ENCODE measurements at regions not wholly inside any gene's neighbourhood (a gene's known extent, or its start where the extent isn't known, plus 50 kb on each side); places are given as distances from the start of the nearest gene placed in this dataset.

DNA sequence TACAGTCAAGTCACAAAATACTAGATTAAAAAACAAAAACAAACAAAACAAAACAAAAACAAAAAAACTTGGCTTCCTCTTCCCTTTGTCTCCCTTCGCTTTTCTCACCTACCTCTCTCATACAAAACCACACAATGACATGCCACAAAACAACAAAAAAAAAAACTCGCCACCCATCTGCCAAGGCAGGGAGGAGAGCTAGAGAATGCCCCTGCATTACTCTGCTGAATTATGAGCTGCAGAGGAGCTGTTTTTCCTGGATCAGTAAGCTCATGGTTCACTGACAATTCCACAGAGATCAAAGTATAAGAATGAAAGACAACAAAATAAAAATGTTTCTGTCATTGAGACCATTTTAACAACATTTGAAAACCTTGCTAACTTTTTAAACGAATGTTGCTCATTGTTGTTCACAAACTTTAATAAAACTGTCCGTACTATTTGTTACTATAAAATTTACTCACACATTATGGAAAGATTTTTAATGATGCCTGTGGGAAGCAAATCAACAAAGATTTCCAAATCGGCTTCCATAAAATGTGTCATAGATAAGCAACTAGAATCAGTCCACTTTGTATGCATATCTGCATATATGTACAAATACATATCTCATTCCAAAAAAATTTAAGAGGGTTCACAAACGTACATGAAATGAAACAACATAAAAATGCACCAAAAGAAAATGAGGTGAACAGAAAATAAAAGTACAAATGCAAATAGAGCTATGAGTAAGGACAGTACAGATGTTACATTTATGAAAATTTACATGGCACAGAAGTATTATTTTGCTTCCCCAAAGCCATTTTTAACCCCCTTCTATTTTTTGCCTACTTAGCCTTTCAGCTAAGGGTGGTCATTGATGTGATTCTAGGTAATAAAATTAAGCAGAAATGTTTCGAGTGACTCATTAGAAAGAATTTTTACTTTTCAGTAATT lies 252.4 kb upstream of the FAT4 start:
- peak in 1 of 3 donors; percentile 22 for DNase-seq

DNA sequence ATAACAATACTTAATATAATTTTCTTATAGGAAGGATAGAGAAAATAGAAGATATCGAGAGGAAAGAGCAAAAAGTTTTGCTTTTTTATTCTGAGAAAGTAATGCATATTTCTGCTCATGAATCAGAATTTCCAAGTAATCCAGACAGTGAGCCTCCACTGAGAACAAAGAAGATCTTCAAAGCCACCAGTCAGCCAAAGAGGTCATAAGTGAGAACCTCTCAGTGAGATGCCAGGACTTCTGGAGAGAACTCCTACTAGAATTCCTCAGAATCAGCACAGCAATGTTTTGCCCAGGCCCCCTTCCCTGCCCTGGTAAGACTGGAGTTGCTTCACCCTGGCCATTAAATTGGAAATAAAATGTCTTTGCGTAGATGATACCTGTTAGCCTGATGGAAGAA lies 254.4 kb upstream of the FAT4 start:
- DNase-seq = no peak

DNA sequence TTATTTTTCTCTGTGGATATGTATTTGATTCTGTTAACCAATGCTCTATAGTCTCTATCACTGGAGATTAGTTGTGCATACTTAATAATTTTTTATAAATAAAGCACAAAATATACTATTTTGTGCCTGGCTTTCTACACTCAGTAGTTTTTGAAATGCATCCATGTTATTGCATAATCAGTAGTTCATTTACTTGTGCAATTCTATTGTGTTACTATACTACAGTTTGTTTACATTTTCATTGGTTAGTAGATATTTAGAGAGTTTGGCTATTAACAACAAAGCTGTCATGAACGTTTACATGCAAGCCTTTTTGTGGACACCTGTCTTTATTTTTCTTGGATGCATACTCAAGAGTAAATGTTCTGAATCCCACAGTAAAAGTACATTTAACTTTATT lies 265.0 kb upstream of the FAT4 start:
- no peak for DNase-seq

DNA sequence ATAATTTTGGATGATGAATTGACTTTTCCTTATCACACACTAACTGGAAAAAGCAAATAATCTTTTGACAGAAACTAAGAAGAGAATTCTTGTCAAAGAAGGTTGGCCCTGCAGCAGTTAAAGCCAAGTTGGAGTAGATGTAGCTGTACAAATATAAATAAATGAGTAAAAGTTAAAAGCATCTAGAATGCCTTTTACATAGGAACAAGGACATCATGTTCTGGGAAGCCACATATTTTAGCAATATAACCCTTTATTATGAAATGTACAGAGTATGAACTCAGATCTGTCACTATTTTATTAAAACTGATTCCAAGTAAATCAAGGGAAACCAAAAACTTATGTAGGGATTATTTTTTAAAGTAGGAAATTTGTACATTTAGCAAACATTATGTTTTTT lies 269.4 kb upstream of the FAT4 start:
- peak in 1 of 3 donors; percentile 39 for DNase-seq

DNA sequence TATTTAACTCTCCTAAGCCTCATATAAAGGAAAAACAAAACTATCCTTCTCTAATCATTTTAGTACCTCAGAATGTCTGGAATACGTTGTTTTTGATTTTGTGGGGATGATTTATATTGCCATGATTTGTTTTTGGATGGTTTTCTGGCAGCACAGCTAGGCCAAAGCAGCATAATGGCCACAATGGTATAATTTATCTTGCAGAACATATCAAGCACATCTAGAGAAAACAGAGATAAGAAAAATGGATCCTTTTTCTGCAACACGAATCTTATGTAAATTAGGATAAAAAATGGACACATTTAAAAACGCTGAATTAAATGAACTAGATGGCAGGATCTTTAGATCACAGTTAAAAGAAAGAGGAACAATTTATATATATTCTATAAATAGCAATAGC lies 269.9 kb upstream of the FAT4 start:
- peak in 1 of 3 donors; percentile 35 for DNase-seq

DNA sequence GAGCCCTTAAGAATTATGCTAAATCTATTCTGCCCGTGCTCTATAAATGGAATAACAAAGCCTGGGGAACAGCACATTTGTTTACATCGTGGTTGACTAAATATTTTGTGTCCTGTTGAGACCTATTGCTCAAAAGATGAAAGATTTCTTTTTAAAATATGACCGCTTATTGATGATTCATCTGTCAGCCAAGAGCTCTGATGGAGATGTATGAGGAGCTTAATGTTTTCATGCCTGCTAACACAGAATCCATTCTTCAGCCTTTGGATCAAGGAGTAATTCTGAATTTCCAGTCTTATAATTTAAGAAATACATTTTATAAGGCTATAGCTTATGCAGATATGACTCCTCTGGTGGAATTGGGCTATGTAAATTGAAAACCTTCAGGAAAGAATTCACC lies 271.3 kb upstream of the FAT4 start:
- no peak for DNase-seq

DNA sequence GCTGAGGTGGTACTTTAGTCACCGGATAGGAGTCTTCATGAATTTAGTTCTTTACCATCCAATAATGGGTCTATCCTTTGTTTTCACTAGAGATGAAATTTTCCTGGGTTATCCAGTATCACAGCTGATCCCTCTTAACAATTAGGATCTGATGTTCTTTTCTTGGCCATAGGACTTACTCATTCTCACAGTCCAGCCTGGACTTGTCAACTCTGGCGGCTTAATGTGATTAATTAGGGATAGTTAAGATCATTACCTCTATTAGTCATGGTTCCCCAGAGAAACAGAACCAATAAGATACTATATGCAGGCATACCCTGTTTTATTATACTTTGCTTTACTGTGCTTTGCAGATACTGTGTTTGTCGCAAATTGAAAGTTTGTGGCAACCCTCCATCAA lies 272.7 kb upstream of the FAT4 start:
- no peak for DNase-seq

DNA sequence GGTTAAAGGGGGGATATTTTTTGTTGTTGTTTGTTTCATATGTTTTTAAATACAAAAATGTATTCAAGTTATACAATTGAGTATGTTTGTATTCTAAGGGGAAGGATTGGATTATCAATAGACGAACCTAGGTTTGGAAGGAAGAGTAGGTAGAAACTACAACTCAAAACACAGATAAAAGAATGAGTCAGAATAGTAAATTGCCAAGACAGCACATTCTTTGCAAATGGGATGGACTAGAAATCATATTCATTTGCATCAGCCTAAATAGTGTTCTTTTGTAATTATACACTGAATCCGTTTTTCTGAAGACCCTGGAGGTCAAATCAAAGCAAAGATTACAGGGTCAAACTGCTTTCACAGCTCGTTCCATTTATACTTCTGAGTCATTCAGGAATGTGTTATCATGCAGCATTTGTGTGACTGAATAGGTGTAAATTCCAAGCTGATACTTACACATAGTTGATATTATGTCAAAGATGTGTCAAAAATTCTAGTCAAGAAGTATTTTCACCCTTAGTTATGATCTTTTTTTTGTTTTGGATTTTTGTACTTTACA lies 273.3 kb upstream of the FAT4 start:
- no peak for DNase-seq

DNA sequence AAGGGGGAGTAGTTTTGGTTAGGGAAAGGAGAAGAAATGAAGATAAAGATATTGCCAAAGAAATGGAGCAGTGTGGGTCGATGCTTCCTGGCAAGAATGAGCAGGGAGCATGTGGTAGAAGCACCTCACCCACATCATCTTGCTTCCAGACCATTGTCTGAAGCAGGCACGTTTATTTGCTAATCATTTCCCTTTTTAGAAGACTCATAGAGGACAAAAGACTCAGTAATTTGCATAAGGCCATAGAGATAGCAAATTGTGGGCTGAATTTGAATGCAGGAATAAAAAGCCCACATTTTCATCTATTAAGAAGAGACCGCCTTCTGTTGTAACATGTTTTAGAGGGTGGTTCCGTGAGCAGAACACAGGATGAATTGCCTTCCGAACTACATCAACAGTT lies 275.2 kb upstream of the FAT4 start:
- DNase-seq = no peak

DNA sequence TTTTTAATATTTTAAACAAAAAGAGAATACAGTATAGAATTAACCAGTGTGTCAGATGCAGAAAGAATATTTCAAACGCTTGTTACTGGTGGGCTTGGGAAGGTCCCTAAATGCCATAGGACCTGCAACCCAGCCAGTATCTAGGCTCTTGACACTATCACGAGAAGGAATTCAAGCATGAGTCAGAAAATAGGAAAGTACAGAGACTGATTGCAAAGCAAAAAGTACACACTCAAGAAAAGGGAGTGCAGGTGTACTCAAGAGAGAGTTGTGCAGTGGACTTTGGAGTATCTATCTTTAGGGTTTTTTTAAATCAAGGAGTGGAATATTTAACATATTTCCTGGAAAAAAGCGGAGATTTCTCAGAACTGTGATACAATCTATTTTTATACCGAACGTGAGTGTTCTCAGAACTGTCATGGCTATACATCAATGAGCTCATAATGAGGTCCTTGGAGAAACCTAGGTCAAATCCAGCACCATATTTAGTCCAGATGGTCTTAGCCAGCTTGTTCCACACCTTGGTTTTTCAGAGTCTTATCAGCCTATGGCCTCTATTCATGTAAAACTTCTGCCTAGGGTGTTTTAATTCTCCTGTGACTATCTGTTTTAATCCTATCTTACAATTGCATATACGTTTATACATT lies 291.8 kb upstream of the FAT4 start:
- DNase-seq = no peak

DNA sequence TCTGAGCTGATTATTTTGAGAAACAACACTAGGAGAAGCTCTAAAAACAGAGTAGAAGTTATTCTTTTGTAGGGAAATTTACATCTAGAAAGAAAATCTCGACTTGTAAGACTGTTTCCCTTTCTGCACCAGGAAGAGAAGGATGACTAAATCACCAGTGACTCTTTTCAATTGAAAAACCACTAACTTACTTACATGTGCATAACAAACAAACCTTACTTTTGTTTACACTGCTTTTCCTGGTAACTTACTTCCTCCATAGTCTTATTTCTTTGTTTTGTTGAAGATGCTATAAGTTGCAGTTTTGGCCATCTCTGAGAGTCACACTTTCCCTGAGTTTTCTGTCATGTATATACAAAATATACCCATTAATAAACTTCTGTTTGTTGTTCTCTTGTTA lies 293.6 kb upstream of the FAT4 start:
- DNase-seq = no peak

DNA sequence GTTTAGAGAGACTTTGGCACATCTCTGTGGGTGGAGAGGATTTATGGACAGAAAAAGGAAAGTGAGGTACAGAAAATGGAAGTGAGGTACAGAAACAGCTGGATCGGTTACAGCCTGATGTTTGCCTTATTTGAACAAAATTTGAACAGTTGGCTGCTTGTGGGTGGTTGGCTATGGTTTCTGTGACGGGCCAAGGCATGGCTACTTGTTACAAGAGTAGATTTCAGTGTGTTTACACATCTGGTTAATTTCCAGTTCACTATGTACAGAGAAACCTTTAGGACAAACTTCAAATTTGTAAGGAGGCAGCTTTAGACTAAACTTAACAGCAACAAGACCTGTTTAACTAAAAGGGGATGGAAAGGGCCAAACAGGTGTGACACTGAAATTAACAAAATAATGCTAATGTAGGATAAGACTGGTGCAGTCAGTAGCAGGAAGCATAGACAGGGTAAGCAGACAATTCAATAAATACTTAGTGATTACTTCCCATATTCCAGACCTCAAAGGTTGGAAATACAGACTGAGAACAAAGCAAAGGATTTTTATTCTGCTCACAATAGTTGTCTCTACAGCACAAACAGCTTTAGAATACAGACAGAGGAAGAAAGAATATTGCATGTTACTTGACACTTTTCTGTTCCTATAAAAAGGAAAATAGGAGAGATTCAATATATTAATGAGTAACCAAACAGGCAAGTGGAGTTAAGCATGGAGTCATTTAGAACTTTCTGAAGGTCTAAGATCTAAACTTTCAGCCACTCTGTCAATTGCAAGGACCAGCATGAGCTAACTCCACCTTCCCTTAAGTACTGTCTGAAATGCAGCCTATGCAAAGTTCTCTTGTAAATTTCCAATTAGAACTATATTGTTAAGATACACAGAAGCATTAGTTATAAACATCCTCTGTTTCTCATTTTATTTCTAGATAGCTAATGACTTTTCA lies 294.4 kb upstream of the FAT4 start:
- DNase-seq = no peak

DNA sequence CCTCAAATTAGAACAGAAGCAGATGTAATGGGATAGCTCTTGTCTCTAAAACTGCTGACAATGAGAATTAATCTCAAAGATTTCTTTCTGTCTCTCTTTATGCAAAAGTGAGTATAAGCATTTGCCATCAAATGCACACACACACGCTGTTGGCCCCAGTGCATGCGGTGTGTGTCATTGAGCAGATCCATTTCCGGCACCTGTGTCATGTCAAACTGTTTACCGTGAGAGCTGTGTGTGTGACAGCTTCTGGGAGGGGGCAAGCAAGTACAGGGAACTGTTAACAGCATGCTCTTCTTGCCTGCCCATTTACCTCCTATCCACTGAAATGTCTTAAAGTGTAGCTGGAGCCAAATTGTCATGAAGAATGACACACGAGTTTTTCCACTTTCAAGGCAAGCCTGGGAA lies 297.9 kb upstream of the FAT4 start:
- DNase-seq = peak in 1 of 3 donors; percentile 14

DNA sequence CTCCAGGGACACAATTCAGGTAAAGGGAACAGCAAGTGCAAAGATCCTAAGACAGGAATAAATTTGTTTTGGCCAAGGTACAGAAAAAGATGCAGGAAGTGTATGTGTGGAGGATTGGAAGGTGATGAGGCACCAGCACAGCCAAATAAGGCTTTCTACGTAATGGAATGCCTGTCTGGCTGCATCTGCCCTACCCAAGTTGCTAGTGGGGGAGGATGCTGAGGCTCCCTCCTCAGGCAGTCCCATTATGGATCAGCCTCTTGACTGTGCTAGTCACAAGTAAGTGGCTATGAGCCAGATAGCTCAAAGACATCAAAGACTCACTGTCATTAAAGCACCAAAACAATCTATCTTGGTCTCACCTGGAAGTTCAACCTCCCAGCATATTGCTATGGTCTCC lies 300.9 kb upstream of the FAT4 start:
- DNase-seq = no peak

DNA sequence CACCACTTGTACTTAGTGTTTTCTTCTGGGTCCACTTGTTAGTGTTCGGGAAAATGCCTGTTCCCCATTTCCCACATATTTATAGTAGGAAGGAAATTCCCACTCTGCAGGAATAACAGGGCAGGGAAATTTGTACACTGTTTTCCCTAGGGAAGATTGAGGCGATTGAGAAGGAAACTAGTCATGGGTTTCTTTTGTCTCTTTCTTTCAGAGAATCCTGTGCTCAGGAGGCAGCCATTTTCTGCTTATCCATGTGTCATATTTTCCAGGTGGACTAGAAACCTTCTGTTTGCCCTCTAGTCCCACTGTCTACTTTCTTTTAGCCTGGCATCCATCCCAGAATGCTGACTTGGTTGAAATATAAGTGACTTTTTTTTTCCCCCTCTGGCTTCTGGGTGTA lies 299.1 kb upstream of the ANKRD50 start:
- DNase-seq = peak in 1 of 3 donors; percentile 7

DNA sequence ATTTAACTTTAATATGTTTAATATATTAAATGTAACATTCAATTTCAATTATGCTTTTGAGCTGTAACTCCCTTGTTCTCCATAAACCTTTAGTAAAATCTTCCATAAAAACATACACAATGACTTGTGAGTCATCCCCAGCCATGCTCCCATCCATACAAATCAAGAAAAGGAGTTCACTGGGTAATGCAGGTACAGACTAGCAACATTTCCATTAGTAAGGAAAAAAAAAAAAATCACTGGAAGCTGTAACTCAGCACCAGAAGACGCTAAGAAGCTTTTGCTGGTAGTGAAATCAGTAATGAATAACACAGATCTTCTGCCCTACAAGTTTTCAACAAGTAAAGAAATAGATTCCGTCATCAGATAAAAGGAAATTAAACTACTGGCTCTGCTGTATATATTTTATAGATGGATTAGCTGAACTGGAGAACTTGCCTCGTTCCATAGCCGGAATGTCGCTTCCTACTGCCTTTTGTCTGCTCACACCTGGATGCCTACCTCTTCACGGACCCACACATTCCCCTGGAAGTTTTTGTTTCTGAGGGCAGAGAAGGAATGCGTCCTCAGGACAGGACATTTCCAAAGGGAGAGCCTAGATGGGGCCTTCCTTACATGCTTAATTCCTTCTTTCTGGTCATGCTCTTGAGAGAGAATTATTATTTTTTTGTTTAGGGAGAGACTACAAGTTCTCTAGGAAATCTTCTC lies 298.4 kb upstream of the ANKRD50 start:
- peak in 1 of 3 donors; percentile 17 for DNase-seq

DNA sequence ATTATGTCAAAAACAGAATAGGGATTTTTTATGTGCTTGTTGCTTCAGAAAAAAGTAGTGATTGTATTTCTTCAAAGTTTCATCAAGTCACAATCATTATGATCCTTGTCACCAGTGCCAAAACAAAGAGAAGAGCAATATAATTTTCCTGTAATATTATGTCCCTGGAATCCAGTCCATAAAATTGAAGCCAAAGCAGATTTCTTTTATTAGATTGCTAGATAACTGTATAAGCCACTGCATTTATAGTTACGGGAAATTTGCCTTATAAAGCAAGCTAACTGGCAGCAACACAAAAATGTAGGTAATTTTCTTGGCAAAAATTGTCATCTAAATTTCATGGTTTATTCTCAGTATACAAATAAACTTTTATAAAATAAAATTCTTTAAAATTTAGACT lies 296.1 kb upstream of the ANKRD50 start:
- peak in 1 of 3 donors; percentile 45 for DNase-seq

DNA sequence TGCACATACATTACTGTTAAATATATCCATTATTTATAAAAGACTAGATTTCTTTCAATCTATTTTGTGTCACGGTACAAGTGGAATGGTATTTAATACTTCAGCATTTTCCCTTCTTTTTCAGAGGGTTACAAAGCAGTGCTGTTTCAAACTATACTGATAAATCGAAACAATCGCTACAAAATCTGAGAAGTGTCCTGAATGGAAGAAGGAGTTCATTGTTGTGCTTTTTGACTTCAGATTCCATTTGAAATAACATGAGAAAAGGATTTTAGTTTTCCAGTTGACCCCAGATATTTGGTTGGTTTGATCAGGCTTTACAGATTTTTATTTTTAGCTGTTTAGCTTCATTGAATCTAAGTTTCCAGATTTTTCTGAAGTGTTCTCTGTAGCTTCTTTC lies 292.1 kb upstream of the ANKRD50 start:
- no peak for DNase-seq

DNA sequence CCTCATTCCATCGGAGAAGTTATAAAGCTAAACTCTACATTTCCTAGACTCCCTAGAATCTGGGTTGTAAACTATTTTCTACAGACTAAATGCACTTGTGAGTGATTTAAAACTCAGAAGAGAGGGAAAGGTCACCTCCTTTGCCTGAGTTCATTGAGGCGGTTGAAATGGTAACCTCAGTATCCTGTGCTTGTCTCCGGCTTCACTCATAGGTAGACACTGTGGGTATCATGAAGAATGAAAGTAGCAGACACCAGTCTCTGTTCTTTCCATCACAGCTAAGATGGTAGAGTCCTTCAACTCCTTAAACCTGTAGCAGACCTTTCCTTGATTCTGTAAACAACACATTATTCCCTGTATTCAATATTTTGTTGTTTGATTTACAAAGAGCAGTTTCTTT lies 291.3 kb upstream of the ANKRD50 start:
- DNase-seq = no peak

DNA sequence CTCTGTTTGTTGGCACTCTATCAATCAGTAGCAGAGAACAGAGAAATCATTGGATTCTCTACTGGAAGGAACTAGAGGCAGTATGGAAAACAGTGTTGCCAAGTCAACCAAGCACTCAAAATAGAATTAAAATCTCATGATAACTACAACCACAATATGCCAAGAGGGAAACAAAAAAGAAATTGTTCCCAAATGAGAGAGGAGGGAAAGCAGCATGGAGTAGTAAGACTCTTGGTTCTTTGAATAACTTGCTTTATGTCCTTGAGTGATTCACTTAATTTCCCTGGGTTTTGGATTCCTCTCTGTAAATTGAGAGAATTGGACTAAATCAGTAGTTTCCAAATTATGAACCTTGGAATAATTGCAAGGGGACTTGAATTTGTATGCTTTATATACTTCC lies 285.5 kb upstream of the ANKRD50 start:
- DNase-seq = peak; percentile 41 to 75 (median 47)

DNA sequence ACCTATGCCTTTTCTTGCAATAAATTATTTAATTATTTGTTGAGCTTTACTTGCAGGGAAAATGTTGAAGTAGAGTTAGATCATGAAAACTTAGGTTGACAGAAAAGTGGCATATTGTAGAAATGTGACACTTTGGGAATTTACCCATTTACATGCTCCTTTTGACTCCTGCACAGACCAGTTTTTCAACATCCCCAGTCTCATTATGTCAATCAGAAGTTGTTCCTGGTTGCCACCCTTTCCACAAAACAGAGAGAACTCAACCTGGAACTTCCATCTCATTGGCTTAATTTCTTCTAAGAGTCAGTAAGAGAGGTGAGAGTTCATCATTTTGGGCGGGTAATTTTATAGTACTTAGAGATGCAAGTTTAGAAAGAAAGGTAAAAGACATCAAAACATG lies 284.6 kb upstream of the ANKRD50 start:
- no peak for DNase-seq

All from muscle of back (tissue), 3 donors.